Neural crest cell (in vitro differentiated cells): ENCODE measurements at regions not wholly inside any gene's neighbourhood (a gene's known extent, or its start where the extent isn't known, plus 50 kb on each side); places are given as distances from the start of the nearest gene placed in this dataset.

Source experiments
- DNase-seq: peaks from one replicate; pipeline ENCODE4 v3.0.0; 2021; ENCODE audit warnings: low read depth, mixed read lengths, low spot score
- H3K27ac Mint-ChIP-seq: one replicate; pipeline ENCODE4 v1.8.0; 2021; ENCODE audit warnings: mild to moderate bottlenecking, mixed read lengths; ENCODE audit not compliant: unreplicated experiment
- H3K27me3 Mint-ChIP-seq: 2 replicates; pipeline ENCODE4 v1.8.0; 2021; ENCODE audit warnings: low read depth, mild to moderate bottlenecking, mixed read lengths
- H3K36me3 Mint-ChIP-seq: 2 replicates; pipeline ENCODE4 v1.8.0; 2021; ENCODE audit warnings: low read depth, mild to moderate bottlenecking, mixed read lengths
- H3K4me1 Mint-ChIP-seq: 2 replicates; pipeline ENCODE4 v1.8.0; 2021; ENCODE audit warnings: mixed read lengths
- H3K4me3 Mint-ChIP-seq: one replicate; pipeline ENCODE4 v1.8.0; 2021; ENCODE audit warnings: mild to moderate bottlenecking, mixed read lengths
- H3K9me3 Mint-ChIP-seq: 2 replicates; pipeline ENCODE4 v1.8.0; 2021; ENCODE audit warnings: mixed read lengths
- CTCF ChIP-seq: fragments of 200-600 bp; sonication (generic); conservative IDR thresholded peaks from 2 replicates; pipeline ENCODE4 v1.5.0; 2021; ENCODE audit warnings: antibody characterized with exemption, mild to moderate bottlenecking

- no peak for DNase-seq
- Mint-ChIP-seq H3K36me3 (no peaks in the 10 kb centered on the region), H3K4me1 (peaks cover 56% of the 10 kb centered on the region), H3K9me3 (peaks cover 8% of the 10 kb centered on the region), H3K27me3 (no peaks in the 10 kb centered on the region), H3K4me3 (no peak overlapping the region), H3K27ac (peak overlapping the region; percentile 51)
- TF ChIP-seq CTCF: no peak
These were observed 121.3 kb downstream of the CDC7 start for GRCh38 chr1:91621907-91622306.

GRCh38 chr1:91622616-91623015 is 122.0 kb downstream of the CDC7 start:
- TF ChIP-seq CTCF: no peak
- Mint-ChIP-seq H3K27ac (peak overlapping the region; percentile 65), H3K27me3 (no peaks in the 10 kb centered on the region), H3K36me3 (peaks cover 3% of the 10 kb centered on the region), H3K4me3 (no peak overlapping the region), H3K4me1 (peaks cover 54% of the 10 kb centered on the region), H3K9me3 (peaks cover 8% of the 10 kb centered on the region)
- DNase-seq: no peak

GRCh38 chr1:91623020-91623419 is 122.4 kb downstream of the CDC7 start:
- peaks cover 3% of the 10 kb centered on the region for H3K36me3 Mint-ChIP-seq
- H3K9me3 Mint-ChIP-seq: peaks cover 8% of the 10 kb centered on the region

GRCh38 chr1:91624331-91624730 is 123.7 kb downstream of the CDC7 start:
- Mint-ChIP-seq H3K27me3 (no peaks in the 10 kb centered on the region), H3K4me1 (peaks cover 54% of the 10 kb centered on the region), H3K36me3 (peaks cover 3% of the 10 kb centered on the region), H3K9me3 (peaks cover 4% of the 10 kb centered on the region), H3K4me3 (no peak overlapping the region), H3K27ac (no peak overlapping the region)
- no peak for TF ChIP-seq CTCF
- DNase-seq: no peak

More at GRCh38 chr1:91623020-91623419, 122.4 kb downstream of the CDC7 start:
- no peak for DNase-seq
- Mint-ChIP-seq H3K4me3 (no peak overlapping the region), H3K27me3 (no peaks in the 10 kb centered on the region), H3K4me1 (peaks cover 54% of the 10 kb centered on the region), H3K27ac (peak overlapping the region; percentile 65)
- no peak for TF ChIP-seq CTCF
